Neuronal stem cell (in vitro differentiated cells): ENCODE measurements at regions not wholly inside any gene's neighbourhood (a gene's known extent, or its start where the extent isn't known, plus 50 kb on each side); places are given as distances from the start of the nearest gene placed in this dataset.

Experiments used
- DNase-seq: peaks from one replicate; pipeline ENCODE4 v3.0.0-alpha.2; 2013; ENCODE audit warnings: low spot score
- H2AFZ ChIP-seq: one replicate; pipeline ENCODE4 v1.6.1; 2013; ENCODE audit warnings: mild to moderate bottlenecking, low read length, inconsistent platforms
- H2AK5ac ChIP-seq: 2 replicates; pipeline ENCODE4 v1.6.1; 2013; ENCODE audit warnings: low read depth, mild to moderate bottlenecking, inconsistent platforms, low read length, moderate library complexity, mixed read lengths
- H2BK120ac ChIP-seq: 2 replicates; pipeline ENCODE4 v1.6.1; 2013; ENCODE audit warnings: low read depth, mild to moderate bottlenecking, inconsistent platforms, low read length, moderate library complexity, mixed read lengths
- H2BK12ac ChIP-seq: one replicate; pipeline ENCODE4 v1.6.1; 2013; ENCODE audit warnings: low read length, inconsistent platforms
- H2BK15ac ChIP-seq: 2 replicates; pipeline ENCODE4 v1.6.1; 2013; ENCODE audit warnings: mild to moderate bottlenecking, low read length, inconsistent platforms, mixed read lengths
- H2BK5ac ChIP-seq: one replicate; pipeline ENCODE4 v1.6.1; 2013; ENCODE audit warnings: inconsistent platforms, mild to moderate bottlenecking, low read length, moderate library complexity
- H3K14ac ChIP-seq: one replicate; pipeline ENCODE4 v1.6.1; 2013; ENCODE audit warnings: low read length, inconsistent platforms
- H3K18ac ChIP-seq: 2 replicates; pipeline ENCODE4 v1.6.1; 2013; ENCODE audit warnings: low read length, inconsistent platforms
- H3K23ac ChIP-seq: 2 replicates; pipeline ENCODE4 v1.6.1; 2013; ENCODE audit warnings: low read depth, mild to moderate bottlenecking, mixed read lengths, low read length, inconsistent platforms; ENCODE audit not compliant: poor library complexity
- H3K27ac ChIP-seq: replicated peaks from 3 replicates; pipeline ENCODE4 v1.5.1; 2013; ENCODE audit warnings: low read length, inconsistent platforms
- H3K27me3 ChIP-seq, 3 experiments: 2 replicates each; pipeline ENCODE4 v1.6.1; 2013; ENCODE audit warnings: low read length in 3 of 3, mild to moderate bottlenecking in 2 of 3, inconsistent platforms in 1 of 3, low read depth in 1 of 3, mixed read lengths in 1 of 3, moderate library complexity in 1 of 3; ENCODE audit not compliant: control insufficient read depth in 3 of 3, insufficient read depth in 3 of 3
- H3K36me3 ChIP-seq, 2 donors: replicated peaks in 1 of 2; 2 replicates each; pipeline ENCODE4 v1.6.1; 2013; ENCODE audit warnings: low read length in 2 of 2; ENCODE audit not compliant: control insufficient read depth in 2 of 2, insufficient read depth in 2 of 2
- H3K4ac ChIP-seq: 2 replicates; pipeline ENCODE4 v1.6.1; 2013; ENCODE audit warnings: inconsistent platforms, mild to moderate bottlenecking, low read length, moderate library complexity
- H3K4me1 ChIP-seq, 2 donors: 1 replicate in 1 of 2; 2 replicates in 1 of 2; pipeline ENCODE4 v1.6.1; 2013; ENCODE audit warnings: low read length in 2 of 2, low read depth in 1 of 2; ENCODE audit not compliant: control insufficient read depth in 2 of 2, insufficient read depth in 1 of 2
- H3K4me2 ChIP-seq: one replicate; pipeline ENCODE4 v1.6.1; 2013; ENCODE audit warnings: mild to moderate bottlenecking, low read length, inconsistent platforms; ENCODE audit not compliant: insufficient read depth, poor library complexity, severe bottlenecking
- H3K4me3 ChIP-seq, 2 donors: 2 replicates each; pipeline ENCODE4 v1.5.1; 2013; ENCODE audit warnings: low read length in 2 of 2, mild to moderate bottlenecking in 2 of 2, inconsistent platforms in 1 of 2, moderate library complexity in 1 of 2
- H3K79me1 ChIP-seq: one replicate; pipeline ENCODE4 v1.6.1; 2013; ENCODE audit warnings: low read depth, mild to moderate bottlenecking, inconsistent platforms, low read length, moderate library complexity
- H3K9ac ChIP-seq: one replicate; pipeline ENCODE4 v1.6.1; 2013; ENCODE audit warnings: mild to moderate bottlenecking, low read depth, low read length, inconsistent platforms; ENCODE audit not compliant: poor library complexity
- H3K9me3 ChIP-seq, 2 donors: replicated peaks in 1 of 2; 2 replicates each; pipeline versions ENCODE3 to v1.6.1; 2013; ENCODE audit warnings: low read length in 2 of 2, mild to moderate bottlenecking in 2 of 2, inconsistent platforms in 1 of 2, low read depth in 1 of 2, mixed read lengths in 1 of 2, moderate library complexity in 1 of 2; ENCODE audit not compliant: control insufficient read depth in 2 of 2, insufficient read depth in 1 of 2
- H4K8ac ChIP-seq: one replicate; pipeline ENCODE4 v1.6.1; 2013; ENCODE audit warnings: low read depth, mild to moderate bottlenecking, inconsistent platforms, low read length, moderate library complexity
- H4K91ac ChIP-seq: one replicate; pipeline ENCODE4 v1.6.1; 2013; ENCODE audit warnings: low read length, low read depth, mild to moderate bottlenecking, inconsistent platforms; ENCODE audit not compliant: poor library complexity
- WGBS, 2 donors: extraction: QIAGEN DNeasy Blood & Tissue Kit; methylation state at CpG; one replicate each; pipeline ENCODE4 v1.1.7; 2013; ENCODE audit warnings: missing lambda C conversion rate in 2 of 2, mixed read lengths in 1 of 2; ENCODE audit not compliant: insufficient read length in 2 of 2, insufficient replicate concordance in 1 of 2; ENCODE audit errors: extremely low coverage in 2 of 2; 5-methylcytosine and 5-hydroxymethylcytosine counted together

GRCh38 chr18:56086176-56086575 lies 498.2 kb upstream of the TCF4 start:
- no peak overlapping the region for H3K4ac ChIP-seq
- H3K4me1 ChIP-seq: peaks cover 6 to 17% of the 10 kb centered on the region in 2 donors
- no peak overlapping the region for H2BK15ac ChIP-seq
- no peak overlapping the region for H3K4me3 ChIP-seq
- H3K18ac ChIP-seq: no peak overlapping the region
- no peak overlapping the region for H2BK12ac ChIP-seq
- no peak overlapping the region for H2BK5ac ChIP-seq
- no peak overlapping the region for H3K27ac ChIP-seq
- no peaks in the 10 kb centered on the region for H3K27me3 ChIP-seq
- H3K36me3 ChIP-seq: no peaks in the 10 kb centered on the region
- WGBS, 2 donors: no CpG with 5 or more reads among the region's 4 CpGs
- H3K9ac ChIP-seq: no peak overlapping the region
- H4K8ac ChIP-seq: no peak overlapping the region
- DNase-seq: no peak
- H3K14ac ChIP-seq: no peak overlapping the region
- H3K9me3 ChIP-seq: peaks cover 2% of the 10 kb centered on the region in 2 donors
- no peaks in the 10 kb centered on the region for H3K79me1 ChIP-seq
- no peak overlapping the region for H2AK5ac ChIP-seq
- H3K23ac ChIP-seq: no peak overlapping the region
- H4K91ac ChIP-seq: no peak overlapping the region
- H3K4me2 ChIP-seq: no peak overlapping the region
- no peak overlapping the region for H2AFZ ChIP-seq
- no peak overlapping the region for H2BK120ac ChIP-seq

- H2BK5ac ChIP-seq: no peak overlapping the region
- H2AFZ ChIP-seq: no peak overlapping the region
- no CpG with 5 or more reads among the region's 5 CpGs for WGBS, 2 donors
- no peak overlapping the region for H3K27ac ChIP-seq
- no peak overlapping the region for H2BK15ac ChIP-seq
- H3K9me3 ChIP-seq: peaks cover 2% of the 10 kb centered on the region in 2 donors
- peaks cover 6 to 17% of the 10 kb centered on the region in 2 donors for H3K4me1 ChIP-seq
- no peak overlapping the region for H3K4me2 ChIP-seq
- H3K23ac ChIP-seq: no peak overlapping the region
- H3K14ac ChIP-seq: no peak overlapping the region
- H3K18ac ChIP-seq: no peak overlapping the region
- H2BK12ac ChIP-seq: no peak overlapping the region
- H4K8ac ChIP-seq: no peak overlapping the region
- no peak overlapping the region for H4K91ac ChIP-seq
- no peaks in the 10 kb centered on the region for H3K79me1 ChIP-seq
- H2AK5ac ChIP-seq: no peak overlapping the region
- H3K4ac ChIP-seq: no peak overlapping the region
- H2BK120ac ChIP-seq: no peak overlapping the region
- no peak overlapping the region for H3K9ac ChIP-seq
- no peaks in the 10 kb centered on the region for H3K36me3 ChIP-seq
- H3K4me3 ChIP-seq: no peak overlapping the region
- no peaks in the 10 kb centered on the region for H3K27me3 ChIP-seq
- no peak for DNase-seq
These were observed 497.6 kb upstream of the TCF4 start for GRCh38 chr18:56085551-56085950.

GRCh38 chr18:56083523-56084287 lies 495.7 kb upstream of the TCF4 start:
- peak overlapping the region; percentile 38 for H4K91ac ChIP-seq
- H3K18ac ChIP-seq: peak overlapping the region; percentile 79
- no peak for DNase-seq
- no peak overlapping the region for H3K27ac ChIP-seq
- no peak overlapping the region for H3K23ac ChIP-seq
- no peaks in the 10 kb centered on the region for H3K36me3 ChIP-seq
- H2BK5ac ChIP-seq: no peak overlapping the region
- H2BK120ac ChIP-seq: no peak overlapping the region
- H3K9me3 ChIP-seq: peaks cover 2% of the 10 kb centered on the region in 2 donors
- H3K4me3 ChIP-seq: no peak overlapping the region
- no peak overlapping the region for H3K4ac ChIP-seq
- no CpG with 5 or more reads among the region's 8 CpGs for WGBS, 2 donors
- no peak overlapping the region for H3K14ac ChIP-seq
- no peaks in the 10 kb centered on the region for H3K27me3 ChIP-seq
- H3K4me1 ChIP-seq: peaks cover 6 to 17% of the 10 kb centered on the region in 2 donors
- H3K9ac ChIP-seq: no peak overlapping the region
- no peak overlapping the region for H4K8ac ChIP-seq
- no peak overlapping the region for H3K4me2 ChIP-seq
- H2AFZ ChIP-seq: peak overlapping the region; percentile 64
- H3K79me1 ChIP-seq: no peaks in the 10 kb centered on the region
- peak overlapping the region; percentile 68 for H2BK15ac ChIP-seq
- H2BK12ac ChIP-seq: no peak overlapping the region
- no peak overlapping the region for H2AK5ac ChIP-seq

GRCh38 chr18:56083097-56083521 lies 495.1 kb upstream of the TCF4 start:
- Histone ChIP-seq H3K4me1 (peaks cover 6 to 17% of the 10 kb centered on the region in 2 donors), H2AFZ (peak overlapping the region; percentile 64), H3K9me3 (peaks cover 2% of the 10 kb centered on the region in 2 donors), H3K27me3 (no peaks in the 10 kb centered on the region), H3K23ac (no peak overlapping the region), H3K4me2 (no peak overlapping the region), H3K14ac (no peak overlapping the region), H4K8ac (no peak overlapping the region), H3K4ac (no peak overlapping the region), H2BK12ac (no peak overlapping the region), H3K18ac (no peak overlapping the region), H3K36me3 (no peaks in the 10 kb centered on the region), H4K91ac (no peak overlapping the region), H3K27ac (no peak overlapping the region), H2BK5ac (no peak overlapping the region), H2BK15ac (no peak overlapping the region), H2AK5ac (no peak overlapping the region), H3K9ac (no peak overlapping the region), H3K4me3 (no peak overlapping the region), H3K79me1 (no peaks in the 10 kb centered on the region), H2BK120ac (no peak overlapping the region)
- no CpG with 5 or more reads among the region's 7 CpGs for WGBS, 2 donors
- no peak for DNase-seq
